Glomerular visceral epithelial cell (primary cell): ENCODE measurements at regions not wholly inside any gene's neighbourhood (a gene's known extent, or its start where the extent isn't known, plus 50 kb on each side); places are given as distances from the start of the nearest gene placed in this dataset.
A peak's percentile ranks its signal among the peaks of the same experiment; 100 is the strongest.

Experiments
- DNase-seq: peaks from one replicate; pipeline ENCODE4 v3.0.0-alpha.2; 2016; ENCODE audit errors: extremely low spot score

DNA sequence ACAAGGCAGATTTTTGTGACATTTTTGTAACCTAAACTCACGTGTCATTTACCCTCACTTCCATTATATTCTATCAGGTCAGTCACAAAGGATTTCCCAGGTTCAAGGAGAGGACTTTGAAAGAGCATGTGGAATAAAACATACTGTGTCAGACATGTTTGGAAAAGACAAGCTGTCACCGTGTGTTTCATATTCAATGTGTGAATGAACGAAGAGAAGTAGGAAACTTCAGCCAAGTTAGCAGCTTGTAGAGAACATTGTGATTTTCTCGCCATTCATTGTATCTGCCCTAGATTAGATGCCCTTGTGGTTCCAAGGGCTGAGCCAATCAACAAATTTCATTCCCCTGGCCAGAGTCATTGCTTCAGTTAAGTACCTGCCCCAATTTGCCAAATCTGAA, 2288.9 kb upstream of the PCDH20 start:
- no peak for DNase-seq

DNA sequence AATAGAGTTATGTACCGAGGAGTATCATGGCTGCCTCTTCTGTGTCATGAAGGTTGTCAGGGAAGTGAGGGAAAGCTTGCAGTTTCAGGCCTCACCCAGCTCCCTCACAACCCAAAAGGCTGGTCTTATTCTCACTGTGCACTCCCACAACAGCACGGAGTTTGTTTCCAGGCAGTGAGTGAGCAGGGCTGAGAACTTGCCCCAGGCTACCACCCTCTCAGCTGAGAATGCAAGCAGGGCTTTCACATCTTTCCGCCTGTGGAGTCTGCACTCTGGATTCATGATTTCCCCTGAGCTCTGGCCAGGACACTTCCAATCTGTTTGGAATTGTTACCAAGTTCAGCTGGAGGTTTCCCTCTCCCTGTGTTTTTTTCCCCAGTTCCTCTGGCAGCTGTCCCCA, 2284.7 kb upstream of the PCDH20 start:
- no peak for DNase-seq

DNA sequence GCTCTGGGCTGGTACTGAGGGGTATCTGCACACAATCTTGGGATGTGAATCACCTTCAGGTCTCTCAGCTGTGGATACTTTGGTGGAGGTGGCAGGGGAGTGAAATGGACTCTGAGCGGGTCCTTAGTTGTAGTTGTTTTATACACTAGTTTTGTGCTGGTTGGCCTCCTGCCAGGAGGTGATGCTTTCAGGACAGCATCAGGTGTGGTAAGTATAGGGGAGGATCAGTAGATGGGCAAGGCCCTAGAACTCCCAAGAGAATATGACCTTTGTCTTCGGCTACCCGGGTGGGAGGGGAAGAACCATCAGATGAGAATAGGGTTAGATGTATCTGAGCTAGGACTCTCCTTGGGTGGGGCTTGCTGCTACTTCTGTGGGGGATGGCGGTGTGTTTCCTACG, 2284.3 kb upstream of the PCDH20 start:
- no peak for DNase-seq

DNA sequence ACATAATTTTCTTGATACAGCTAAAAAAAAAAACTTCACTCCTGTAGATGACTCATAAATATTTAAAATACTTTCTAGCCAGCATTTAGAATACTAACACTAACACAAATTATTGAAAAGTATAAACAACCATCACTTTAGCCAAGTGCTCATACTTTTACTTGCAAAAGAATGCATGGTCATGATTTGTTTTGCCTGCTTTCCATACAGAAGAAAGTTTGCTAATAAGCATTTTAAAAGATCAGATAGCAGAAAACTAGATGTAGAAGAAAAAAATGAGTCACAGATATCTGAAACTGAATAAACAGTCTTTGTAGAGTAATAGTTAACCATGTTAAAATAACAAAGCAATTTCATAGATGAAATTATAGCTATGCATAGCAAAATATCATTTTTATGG, 2280.4 kb upstream of the PCDH20 start:
- DNase-seq: no peak

DNA sequence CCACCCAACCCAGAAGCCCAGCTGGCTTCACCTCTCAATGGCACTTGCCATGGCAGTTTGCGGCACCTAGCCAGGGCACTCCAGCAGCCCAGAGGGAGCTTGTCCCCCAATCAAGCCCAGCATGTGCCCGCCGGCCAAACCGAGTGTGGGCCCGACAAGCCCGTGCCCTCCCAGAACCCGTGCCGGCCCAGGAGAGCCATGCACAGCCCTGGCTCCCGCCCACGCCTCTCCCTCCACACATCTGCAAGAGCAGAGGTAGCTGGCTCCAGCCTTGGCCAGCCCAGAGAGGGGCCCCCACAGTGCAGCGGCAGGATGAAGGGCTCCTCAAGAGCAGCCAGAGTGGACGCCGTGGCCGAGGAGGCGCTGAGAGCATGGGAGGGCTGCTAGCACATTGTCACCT, 2278.0 kb upstream of the PCDH20 start:
- DNase-seq: no peak

DNA sequence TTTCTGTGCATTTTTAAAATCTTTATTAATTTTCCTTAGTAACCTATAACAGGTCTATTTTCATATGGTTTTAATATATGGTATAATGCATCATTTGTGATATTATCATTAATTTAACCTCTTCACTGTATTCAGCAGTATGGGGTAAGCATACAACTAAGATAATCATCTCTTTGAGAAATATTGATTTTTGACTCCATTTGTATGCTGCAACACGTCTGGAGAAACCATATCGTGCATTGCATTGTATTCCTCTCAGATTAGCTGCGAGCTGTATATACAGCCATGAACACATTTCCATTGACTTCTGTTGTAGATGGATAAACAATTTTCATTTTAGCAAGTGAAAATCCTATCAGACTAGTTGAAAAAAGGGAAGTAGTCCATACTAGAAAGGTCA, 2275.8 kb upstream of the PCDH20 start:
- no peak for DNase-seq

DNA sequence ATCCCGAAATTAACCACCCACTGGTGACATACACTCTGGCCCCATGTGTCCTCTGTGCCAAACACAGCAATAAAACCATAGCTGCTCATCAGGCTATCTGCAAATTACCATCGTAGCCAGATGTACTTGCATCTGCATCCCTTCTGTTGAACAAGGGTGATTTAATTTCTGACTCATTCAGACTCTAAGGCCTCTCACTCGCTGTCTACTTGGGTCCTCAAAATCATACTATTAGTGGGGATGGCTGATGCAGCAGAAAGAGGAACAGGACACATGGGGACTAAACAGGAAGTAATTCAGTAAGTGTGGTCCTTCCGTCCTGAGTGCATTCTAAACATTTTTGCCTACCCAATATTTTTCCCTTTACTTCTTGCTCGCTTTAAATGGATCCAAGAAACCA, 2275.0 kb upstream of the PCDH20 start:
- no peak for DNase-seq

DNA sequence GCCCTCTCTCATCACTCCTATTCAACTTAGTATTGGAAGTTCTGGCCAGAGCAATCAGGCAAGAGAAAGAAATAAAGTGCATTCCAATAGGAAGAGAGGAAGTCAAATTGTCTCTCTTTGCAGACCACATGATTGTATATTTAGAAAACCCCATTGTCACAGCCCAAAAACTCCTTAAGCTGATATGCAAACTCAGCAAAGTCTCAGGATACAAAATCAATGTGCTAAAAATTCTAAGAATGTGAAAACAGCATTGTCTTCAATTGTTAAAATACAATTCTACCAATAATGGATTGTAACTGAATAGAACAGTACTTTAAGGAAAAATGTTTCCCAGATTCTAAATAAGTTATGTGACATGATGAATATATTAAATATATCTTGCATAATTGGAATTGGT, 2269.2 kb upstream of the PCDH20 start:
- no peak for DNase-seq

DNA sequence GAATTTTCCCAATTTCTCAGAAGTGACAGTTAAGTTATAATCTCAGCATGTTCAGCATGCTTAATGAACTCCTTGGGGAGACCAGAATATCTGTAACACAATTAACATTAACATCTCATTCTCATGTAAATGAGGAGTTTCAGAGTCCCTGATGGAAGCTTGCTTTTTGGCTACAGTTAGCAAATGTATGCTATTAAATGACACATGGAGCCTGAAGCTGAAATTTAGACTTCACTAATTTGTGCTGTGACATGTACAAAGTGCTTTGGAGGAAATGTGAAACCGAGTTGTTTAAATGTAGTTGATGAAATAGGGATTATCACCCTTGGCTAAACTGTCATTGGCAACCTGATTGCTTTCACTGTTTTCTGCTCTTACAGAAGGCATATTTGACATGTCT, 2265.1 kb upstream of the PCDH20 start:
- DNase-seq: no peak

DNA sequence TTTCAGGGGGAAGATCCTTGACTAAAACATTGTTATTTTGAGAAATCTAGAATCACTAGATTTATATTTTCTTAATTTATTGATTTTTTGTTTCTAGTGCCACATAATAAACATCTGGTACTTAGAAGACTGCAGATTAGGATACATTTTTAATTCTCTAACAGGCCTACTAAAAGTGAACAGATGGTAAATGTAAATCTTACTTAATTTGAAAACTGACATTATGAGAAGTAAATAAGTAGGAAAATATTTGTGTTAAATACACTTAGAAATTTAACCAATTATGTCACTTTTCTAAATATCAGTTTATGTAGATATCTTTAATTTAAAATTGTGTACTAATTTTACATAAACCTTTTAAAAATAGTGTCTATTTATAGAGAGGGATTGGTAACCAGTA, 2255.6 kb upstream of the PCDH20 start:
- no peak for DNase-seq

DNA sequence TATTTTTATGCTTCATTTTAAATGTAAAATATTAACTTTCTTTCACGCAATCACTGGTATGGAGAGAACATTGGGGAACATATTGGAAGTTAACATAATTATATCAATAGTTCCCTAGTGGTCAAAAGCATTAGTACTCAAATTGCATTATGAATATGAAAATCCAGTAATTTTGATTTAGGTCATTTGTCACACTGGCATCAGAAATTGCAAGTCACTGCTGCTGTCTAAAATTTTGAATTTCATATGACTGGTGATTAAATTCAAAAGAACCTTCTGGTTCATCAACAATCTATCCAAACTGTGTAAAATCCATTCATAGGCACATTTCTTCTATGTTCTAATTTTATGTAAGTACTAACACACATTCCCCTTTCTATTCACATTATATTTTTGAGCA, 2235.7 kb upstream of the PCDH20 start:
- no peak for DNase-seq

DNA sequence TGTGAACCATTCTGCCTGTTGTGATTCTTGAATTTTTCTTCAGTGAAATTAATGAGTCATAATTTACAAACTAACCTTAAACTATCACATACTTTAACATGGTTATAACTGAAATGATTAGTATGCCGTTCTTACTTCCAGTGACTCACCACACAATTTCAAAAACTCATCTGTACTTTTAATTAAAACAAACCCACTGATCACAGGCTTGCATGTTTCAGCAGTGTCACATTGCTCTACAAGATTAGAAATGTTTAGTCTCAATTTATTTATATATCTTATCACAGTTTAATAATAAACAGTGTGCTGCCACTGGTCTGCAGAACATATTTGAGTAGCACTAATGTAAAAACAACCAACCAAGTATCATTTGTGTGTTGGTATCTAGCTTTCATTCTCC, 2227.9 kb upstream of the PCDH20 start:
- DNase-seq: no peak

DNA sequence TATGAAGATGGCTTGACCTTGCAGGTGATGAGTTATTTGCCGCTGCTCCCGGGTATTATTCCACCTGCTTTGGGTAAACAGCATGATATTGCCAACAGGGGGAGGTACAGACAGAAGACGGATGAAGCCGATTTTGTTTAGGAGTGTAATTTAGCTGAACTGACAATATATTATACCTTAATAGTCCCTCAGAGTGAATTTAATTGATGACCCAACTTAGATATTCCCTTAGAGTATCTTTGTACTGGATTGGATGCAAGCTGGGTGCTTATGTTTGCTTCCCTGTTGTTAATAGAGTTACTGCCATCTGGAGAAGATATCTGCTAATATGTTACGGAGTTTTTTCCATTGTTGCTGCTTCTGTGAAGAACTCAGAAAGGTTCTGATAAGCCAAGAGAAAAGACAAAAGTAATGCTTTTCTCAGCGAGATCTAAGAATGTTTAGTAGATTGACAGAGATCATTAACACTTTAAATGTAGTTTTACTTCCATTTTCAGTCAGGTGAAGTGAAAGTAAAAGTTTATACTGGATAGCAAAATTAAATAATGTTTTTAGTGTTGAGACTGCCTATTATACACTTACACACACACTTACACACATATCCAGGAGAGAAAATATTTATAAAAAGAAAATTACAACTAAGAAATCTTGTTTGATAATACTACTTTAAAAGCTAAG, 2220.8 kb upstream of the PCDH20 start:
- DNase-seq: peak; percentile 12

DNA sequence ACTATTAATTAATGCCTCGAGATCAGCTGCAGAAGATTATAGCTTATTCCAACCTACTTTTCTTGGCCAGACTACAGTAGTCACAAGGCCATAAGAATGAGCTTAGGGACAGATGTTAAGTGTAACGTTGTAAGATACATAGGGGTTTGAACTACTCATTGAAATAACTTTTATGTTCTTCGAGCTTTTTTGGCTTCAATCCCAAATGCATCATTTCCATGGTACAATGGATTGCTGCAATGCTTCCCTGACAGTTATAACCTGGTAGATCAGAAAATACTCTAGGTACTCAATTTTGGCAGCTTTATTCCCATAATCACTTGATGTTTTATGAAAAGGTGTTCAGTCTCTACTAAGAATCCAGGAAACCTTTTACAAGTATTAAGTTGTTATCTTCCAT, 2216.7 kb upstream of the PCDH20 start:
- no peak for DNase-seq

DNA sequence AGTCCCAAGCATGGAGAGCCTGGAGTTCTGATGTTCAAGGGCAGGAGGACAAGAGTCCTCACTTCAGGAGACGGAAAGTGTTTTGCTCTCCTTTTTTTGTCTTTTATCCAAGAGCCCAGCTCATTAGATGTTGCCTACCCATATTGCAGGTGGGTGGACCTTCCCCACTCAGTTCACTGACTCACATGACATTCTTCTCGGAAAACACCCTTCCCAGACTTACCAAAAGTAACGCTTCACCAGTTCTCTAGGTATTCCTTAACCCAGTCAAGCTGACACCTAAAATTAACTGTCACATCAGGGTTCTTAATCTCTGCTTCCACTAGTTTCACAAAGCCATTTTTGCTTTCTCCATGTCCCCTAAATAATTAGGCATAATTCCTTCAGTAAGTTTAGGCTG, 2215.4 kb upstream of the PCDH20 start:
- peak; percentile 17 for DNase-seq

DNA sequence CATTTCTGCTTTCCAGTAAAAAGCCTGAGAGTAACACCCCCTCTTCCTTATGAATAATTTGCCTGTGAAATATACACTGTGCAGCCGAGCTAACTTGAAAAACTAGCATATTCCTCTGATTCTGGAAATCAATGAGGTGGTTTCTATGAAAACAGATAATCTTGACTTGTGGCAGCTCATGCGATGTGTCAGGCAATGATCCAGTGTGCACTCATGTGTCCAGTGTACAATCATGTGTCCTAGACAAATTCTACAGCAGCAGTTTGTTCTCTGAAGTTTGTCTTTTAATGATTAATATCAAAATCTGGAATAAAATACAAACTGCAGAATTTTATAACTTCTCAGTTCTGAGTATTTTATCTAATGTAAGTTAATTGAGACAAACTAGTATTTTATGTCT, 2213.9 kb upstream of the PCDH20 start:
- DNase-seq: peak; percentile 44

DNA sequence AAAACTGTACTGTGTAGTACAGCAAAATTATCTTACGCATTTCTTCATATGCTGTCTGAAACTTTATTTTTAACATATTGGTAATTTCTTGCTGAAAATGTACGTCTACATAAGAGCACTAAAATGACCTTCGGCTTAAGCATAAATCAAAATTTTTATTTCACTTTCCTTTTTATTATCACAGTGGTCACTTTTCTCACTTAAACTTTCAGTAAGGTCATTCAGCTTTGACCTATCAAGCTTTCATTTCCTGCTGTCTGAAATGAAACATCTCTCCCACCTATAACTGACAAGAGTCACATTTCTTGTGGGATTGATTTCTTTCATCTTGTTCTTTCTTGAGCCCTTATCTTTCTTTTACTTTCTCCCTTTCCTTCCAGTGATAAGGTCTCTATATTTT, 2212.7 kb upstream of the PCDH20 start:
- DNase-seq: no peak

DNA sequence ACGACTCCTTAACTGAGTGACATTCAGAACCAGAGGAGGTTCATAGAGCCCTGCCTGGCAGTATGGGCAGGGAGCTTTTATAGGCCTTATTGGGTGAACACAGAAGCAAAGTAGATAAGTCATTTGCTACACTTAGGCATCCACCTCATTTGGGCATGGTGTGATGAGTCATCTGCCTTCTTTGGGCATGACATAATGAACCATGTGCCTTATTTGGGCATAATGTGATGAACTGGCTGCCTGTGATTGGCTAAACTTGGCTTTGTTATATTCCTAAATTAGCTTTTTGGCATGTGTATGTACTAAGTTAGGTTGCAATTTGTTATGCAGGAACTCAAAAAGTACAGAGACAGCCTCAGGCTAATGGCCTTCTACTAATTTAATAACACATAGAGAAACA, 2210.2 kb upstream of the PCDH20 start:
- peak; percentile 7 for DNase-seq

DNA sequence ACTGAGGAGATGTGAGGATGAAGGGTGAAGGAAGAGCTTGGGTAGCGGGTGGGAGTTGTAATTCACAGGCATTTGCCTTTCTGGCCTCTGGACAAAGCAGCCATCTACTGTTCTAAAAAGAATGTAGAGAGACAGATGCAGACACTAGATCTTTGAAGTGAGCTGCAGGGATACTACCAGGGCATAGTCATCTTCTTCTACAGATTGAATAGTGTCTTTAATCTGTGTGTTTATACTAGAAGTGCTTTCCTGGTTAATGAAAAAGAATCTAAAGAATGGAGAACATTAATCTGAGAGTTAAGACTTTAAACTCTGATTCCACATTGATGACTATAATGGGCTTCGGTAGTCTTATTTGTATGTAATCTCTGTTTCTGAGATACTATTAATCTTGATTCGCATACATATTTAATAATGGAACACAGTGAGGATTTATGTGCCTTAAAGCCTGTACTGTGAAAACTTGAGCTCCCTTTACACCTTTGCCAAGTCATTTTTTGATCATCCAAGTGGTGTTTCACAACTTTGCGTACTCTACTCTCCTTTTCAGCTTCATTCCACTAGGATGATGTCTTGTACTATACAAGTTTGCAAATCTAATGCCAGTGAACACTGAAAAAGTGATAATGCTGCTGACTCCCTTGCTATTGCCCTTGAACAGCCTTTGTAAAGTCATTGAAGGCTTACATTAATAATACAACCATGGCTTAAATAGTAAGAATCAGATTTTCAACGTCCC, 2199.4 kb upstream of the PCDH20 start:
- DNase-seq: no peak

DNA sequence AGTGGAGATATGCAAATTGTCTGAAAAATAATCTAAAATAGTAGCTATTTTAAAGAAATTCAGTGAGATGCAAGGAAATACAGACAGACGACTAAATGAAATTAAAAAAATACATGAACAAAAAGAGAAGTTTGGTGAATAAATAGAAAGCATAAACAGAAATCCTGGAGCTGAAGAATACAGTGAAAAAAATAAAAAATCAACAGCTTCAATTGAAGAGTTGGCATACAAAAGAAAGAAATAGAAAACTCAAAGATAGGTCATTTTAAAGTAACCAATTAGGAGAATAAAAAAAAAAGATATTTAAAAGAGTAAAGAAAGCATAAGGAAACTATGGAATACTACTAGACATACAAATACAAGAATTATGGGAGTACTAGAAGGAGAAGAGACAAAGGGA, 2191.5 kb upstream of the PCDH20 start:
- DNase-seq: no peak

DNA sequence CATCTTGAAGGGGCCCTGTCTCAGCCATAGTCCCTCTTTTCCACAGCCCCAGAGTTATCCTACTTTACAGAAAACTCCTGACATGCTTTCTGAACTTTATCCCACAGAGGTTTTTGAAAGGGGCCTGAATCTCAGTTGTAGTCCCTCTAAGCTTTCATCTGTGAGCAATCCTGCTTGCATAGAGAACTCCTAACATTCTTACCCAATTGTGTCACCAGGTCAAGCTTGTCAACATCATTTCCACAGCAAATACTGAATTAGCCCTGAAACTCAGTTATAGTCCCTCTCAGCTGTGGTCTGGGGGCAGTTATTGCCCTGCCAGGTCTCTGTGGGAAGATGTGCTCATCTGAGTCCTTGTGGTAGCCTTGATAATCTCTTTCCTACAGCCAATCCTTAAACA, 2190.3 kb upstream of the PCDH20 start:
- no peak for DNase-seq

DNA sequence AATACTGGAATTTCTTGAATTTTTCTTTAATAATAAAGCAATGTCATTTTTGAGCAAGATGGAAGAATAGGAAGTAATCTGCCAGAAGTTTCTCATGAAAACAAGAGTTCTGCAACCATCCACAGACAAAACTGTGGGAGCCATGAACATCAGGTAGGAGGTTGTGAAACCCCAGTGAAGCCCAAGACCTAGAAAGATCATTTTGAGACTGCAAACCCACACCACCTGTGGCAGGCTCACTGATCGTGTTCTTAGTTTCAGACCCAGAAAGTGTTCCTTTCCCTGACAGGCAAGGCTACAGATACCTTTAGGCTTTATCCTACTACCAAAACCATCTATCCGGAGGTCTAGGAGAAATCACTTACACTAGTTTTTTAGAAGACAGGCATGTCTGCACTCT, 2189.8 kb upstream of the PCDH20 start:
- no peak for DNase-seq

DNA sequence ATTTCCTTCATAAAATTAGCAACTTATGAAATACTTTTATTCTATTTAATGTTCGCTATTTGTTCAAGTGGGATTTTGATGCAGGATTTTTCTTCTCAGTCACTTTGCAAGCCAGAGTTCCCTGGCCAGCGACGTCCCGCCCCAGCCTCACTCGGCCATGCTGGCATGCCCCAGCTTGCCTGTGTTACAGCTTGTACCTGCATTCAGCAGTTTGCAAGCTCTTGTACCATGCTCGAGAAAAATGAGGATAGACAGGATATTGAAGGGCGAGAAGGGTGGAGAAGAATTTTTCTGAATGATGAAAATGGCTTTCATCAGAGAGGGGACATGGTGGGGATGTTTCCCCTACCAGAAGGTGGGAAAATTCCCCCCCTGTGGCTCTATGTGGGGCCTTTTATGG, 2180.2 kb upstream of the PCDH20 start:
- DNase-seq: no peak

DNA sequence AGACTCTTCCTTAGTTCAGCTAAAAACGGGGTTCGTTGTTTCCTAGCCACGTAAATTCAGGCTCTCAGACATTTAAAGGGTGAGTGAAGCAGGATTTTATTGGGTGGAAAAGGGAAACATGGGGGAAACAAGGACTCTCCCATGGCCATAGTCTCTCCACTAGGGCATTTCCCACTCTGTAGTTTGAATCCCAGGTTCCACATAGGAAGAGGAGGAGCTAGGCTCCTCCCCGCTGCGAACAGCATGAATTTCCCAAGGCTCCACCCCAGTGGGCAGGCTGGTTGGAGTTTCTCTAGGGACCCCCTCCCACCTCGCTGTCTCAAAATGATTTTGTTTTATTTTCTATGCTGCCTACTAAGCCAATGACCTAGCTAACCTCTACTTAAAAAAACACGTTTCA, 2170.8 kb upstream of the PCDH20 start:
- no peak for DNase-seq
